MG63 (cell line): ENCODE measurements at regions not wholly inside any gene's neighbourhood (a gene's known extent, or its start where the extent isn't known, plus 50 kb on each side); places are given as distances from the start of the nearest gene placed in this dataset.
"Not testable (repeated sequence)": the region's sequence is repeated elsewhere in the genome, so short reads cannot be mapped to it uniquely, and the experiment has no call there.

ENCODE experiments used
- DNase-seq: peaks from one replicate; pipeline ENCODE4 v3.0.0-alpha.2; 2020
- H3K27me3 ChIP-seq: fragments of 250-450 bp; sonication (Bioruptor Pico); 2 replicates; pipeline ENCODE4 v1.5.1; 2020; ENCODE audit warnings: mild to moderate bottlenecking, moderate library complexity
- H3K36me3 ChIP-seq: fragments of 250-450 bp; sonication (Bioruptor Pico); 2 replicates; pipeline ENCODE4 v1.5.1; 2020; ENCODE audit warnings: mild to moderate bottlenecking, moderate library complexity
- H3K4me3 ChIP-seq: fragments of 250-450 bp; sonication (Bioruptor Pico); 2 replicates; pipeline ENCODE4 v1.5.1; 2020; ENCODE audit warnings: mild to moderate bottlenecking, moderate library complexity
- H3K9me3 ChIP-seq: fragments of 250-450 bp; sonication (Bioruptor Pico); 2 replicates; pipeline ENCODE4 v1.5.1; 2020; ENCODE audit warnings: mild to moderate bottlenecking, moderate library complexity

- Histone ChIP-seq H3K36me3 (no peaks in the 10 kb centered on the region), H3K27me3 (no peaks in the 10 kb centered on the region; the same call in 1 of the 2 replicates)
- DNase-seq = no peak
Measured at GRCh38 chr16:17748044-17748719, 277.4 kb upstream of the XYLT1 start.

DNA sequence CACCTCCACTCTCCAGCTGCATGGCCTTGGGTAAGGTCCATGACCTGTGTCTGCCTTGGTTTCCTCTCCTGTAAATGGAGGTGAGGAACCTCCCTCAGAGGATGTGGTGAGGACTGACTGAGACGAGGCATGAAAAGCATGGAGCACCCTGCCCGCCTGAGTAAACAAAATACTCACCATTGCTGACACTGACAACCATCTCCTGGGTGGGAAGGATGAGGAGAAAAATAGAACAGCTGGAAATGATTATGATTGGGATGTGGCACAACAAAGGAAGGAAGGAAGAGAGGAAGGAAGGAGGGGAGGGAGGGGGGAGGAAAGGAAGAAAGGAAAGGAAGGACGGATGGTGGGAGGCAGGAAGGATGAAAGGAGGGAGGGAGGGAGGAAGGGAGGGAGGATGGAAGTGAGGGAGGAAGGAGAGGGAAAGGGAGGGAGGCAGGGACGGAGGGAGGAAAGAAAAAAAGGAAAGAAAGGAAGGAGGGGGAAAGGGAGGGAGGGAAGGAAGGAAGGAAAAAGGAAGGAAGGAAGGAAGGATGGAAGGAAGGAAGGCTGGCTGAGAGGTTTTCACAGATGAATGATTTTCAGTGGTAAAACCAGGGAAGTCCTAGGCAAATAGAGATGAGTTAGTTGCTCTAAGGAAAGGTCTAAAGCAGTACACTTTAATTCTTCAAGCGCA is 276.5 kb upstream of the XYLT1 start:
- Histone ChIP-seq H3K36me3 (no peaks in the 10 kb centered on the region), H3K27me3 (no peaks in the 10 kb centered on the region), H3K4me3 (no peak overlapping the region), H3K9me3 (no peaks in the 10 kb centered on the region; the same call in none of the 2 replicates)
- no peak for DNase-seq

More at GRCh38 chr16:17748044-17748719, 277.4 kb upstream of the XYLT1 start:
- Histone ChIP-seq H3K4me3 (no peak overlapping the region), H3K9me3 (no peaks in the 10 kb centered on the region; the same call in none of the 2 replicates)

- no peaks in the 10 kb centered on the region for H3K27me3 ChIP-seq
- no peaks in the 10 kb centered on the region for H3K36me3 ChIP-seq
- no peaks in the 10 kb centered on the region; the same call in 1 of the 2 replicates for H3K9me3 ChIP-seq
- no peak overlapping the region for H3K4me3 ChIP-seq
- no peak for DNase-seq
Measured at GRCh38 chr16:17744921-17745572, 274.3 kb upstream of the XYLT1 start.

GRCh38 chr16:17743578-17743977 is 272.8 kb upstream of the XYLT1 start:
- no peak overlapping the region for H3K4me3 ChIP-seq
- no peaks in the 10 kb centered on the region for H3K36me3 ChIP-seq
- no peaks in the 10 kb centered on the region for H3K27me3 ChIP-seq
- DNase-seq = no peak
- H3K9me3 ChIP-seq = no peaks in the 10 kb centered on the region

GRCh38 chr16:17743158-17743557 is 272.4 kb upstream of the XYLT1 start:
- no peak for DNase-seq
- no peaks in the 10 kb centered on the region for H3K9me3 ChIP-seq
- no peaks in the 10 kb centered on the region for H3K27me3 ChIP-seq
- H3K36me3 ChIP-seq = no peaks in the 10 kb centered on the region
- no peak overlapping the region for H3K4me3 ChIP-seq

DNA sequence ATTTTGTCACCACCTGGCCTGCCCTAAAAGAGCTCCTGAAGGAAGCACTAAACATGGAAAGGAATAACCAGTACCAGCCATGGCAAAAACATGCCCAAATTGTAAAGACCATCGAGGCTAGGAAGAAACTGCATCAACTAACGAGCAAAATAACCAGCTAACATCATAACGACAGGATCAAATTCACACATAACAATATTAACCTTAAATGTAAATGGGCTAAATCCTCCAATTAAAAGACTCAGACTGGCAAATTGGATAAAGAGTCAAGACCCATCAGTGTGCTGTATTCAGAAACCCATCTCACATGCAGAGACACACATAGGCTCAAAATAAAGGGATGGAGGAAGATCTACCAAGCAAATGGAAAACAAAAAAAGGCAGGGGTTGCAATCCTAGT is 264.3 kb upstream of the XYLT1 start:
- not testable (repeated sequence) for H3K9me3 ChIP-seq, H3K36me3 ChIP-seq, DNase-seq, H3K27me3 ChIP-seq, H3K4me3 ChIP-seq

- no peak overlapping the region for H3K4me3 ChIP-seq
- H3K9me3 ChIP-seq = peaks cover 3% of the 10 kb centered on the region; the same call in 1 of the 2 replicates
- no peaks in the 10 kb centered on the region; the same call in 1 of the 2 replicates for H3K27me3 ChIP-seq
- H3K36me3 ChIP-seq = no peaks in the 10 kb centered on the region
- no peak for DNase-seq
Measured at GRCh38 chr16:17729820-17730219, 259.1 kb upstream of the XYLT1 start.

DNA sequence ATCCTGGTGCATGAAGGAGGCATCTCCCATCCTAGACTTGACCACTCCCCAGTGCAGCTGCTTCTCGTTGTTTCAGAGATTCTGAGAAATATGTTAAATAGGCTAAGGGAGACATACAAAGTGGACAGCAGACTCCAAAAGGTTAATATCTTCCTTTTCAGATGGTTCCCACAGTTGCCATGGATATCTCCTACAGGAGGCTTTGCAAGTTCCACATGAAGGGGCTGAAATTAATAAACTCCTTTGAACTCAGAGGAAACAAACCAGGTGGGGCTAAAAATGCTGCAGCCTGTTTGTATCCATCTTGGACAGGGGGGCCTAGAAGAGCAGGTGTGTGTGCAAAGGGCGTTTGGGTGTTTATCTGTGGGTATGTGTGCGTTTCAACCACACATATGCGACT is 257.4 kb upstream of the XYLT1 start:
- no peaks in the 10 kb centered on the region for H3K36me3 ChIP-seq
- no peaks in the 10 kb centered on the region; the same call in 1 of the 2 replicates for H3K27me3 ChIP-seq
- no peak for DNase-seq
- H3K9me3 ChIP-seq = 0 out of 2 replicates have a peak, but pooled peaks cover 3% of the 10 kb centered on the region
- no peak overlapping the region for H3K4me3 ChIP-seq

DNA sequence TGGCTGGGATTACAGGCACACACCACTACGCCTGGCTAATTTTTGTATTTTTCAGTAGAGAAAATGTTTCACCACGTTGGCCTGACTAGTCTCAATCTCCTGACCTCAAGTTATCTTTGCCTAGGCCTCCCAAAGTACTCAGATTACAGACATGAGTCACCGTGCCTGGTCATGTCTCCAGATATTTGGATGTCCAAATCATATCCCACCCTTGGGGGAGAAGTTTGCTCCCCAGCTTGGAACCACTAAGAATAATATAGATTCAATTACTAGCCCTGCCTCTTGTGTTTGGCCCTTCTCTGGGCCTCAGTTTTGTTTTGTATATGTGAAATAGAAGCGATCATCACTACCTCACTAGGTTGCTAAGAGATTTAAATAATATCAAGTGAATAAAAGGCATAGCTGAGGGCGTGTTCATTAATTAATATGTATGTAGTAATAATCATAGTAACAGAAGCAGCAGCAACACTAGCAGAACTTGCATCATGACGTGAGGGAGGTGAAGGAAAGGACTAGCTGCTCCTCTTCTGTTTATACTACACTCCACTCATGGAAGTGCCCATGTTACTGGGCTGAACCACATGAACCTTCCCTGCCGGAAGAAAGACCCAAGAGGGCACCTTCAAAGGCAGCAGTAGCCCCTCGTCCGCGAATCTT is 253.6 kb upstream of the XYLT1 start:
- Histone ChIP-seq H3K4me3 (no peak overlapping the region), H3K36me3 (no peaks in the 10 kb centered on the region), H3K27me3 (no peaks in the 10 kb centered on the region), H3K9me3 (no peaks in the 10 kb centered on the region)
- peak; percentile 70 for DNase-seq

- H3K27me3 ChIP-seq = no peaks in the 10 kb centered on the region
- DNase-seq = peak; percentile 38
- H3K4me3 ChIP-seq = no peak overlapping the region
- H3K36me3 ChIP-seq = no peaks in the 10 kb centered on the region
- H3K9me3 ChIP-seq = no peaks in the 10 kb centered on the region
Measured at GRCh38 chr16:17723531-17724134, 252.9 kb upstream of the XYLT1 start.

DNA sequence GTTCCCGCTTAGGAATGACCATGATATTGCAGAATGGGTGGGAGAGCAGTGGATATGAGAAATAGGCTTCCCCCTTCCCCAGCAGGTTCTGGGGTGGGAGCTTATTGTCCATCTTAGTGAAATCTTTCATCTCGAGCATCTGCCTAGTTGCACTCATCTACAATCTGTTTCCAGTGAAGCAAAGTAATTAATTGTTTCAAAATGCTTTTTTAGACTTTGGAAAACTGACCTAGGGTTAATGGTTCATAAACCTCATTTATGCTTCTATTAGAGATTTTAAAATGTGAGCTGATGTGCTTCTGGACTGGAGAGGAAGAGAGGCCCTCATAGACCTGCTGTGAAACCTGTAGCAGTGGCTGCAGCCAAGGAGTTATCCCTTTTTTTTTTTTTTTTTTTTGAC is 247.7 kb upstream of the XYLT1 start:
- DNase-seq = no peak

GRCh38 chr16:17705847-17706246 is 235.1 kb upstream of the XYLT1 start:
- DNase-seq = no peak
- no peak overlapping the region for H3K4me3 ChIP-seq
- H3K27me3 ChIP-seq = no peaks in the 10 kb centered on the region
- no peaks in the 10 kb centered on the region for H3K36me3 ChIP-seq
- peaks cover 2% of the 10 kb centered on the region; the same call in 1 of the 2 replicates for H3K9me3 ChIP-seq

More for the DNA sequence above, 247.7 kb upstream of the XYLT1 start:
- Histone ChIP-seq H3K36me3 (no peaks in the 10 kb centered on the region), H3K27me3 (no peaks in the 10 kb centered on the region), H3K4me3 (no peak overlapping the region), H3K9me3 (no peaks in the 10 kb centered on the region; the same call in 1 of the 2 replicates)

- Histone ChIP-seq H3K36me3 (no peaks in the 10 kb centered on the region), H3K4me3 (no peak overlapping the region)
- DNase-seq = no peak
Measured at GRCh38 chr16:17696616-17697015, 225.9 kb upstream of the XYLT1 start.

GRCh38 chr16:17692484-17692883 is 221.7 kb upstream of the XYLT1 start:
- Histone ChIP-seq H3K27me3 (peaks cover 9% of the 10 kb centered on the region; the same call in 1 of the 2 replicates), H3K4me3 (no peak overlapping the region), H3K9me3 (no peaks in the 10 kb centered on the region; the same call in 1 of the 2 replicates), H3K36me3 (no peaks in the 10 kb centered on the region)
- no peak for DNase-seq

More at GRCh38 chr16:17696616-17697015, 225.9 kb upstream of the XYLT1 start:
- H3K27me3 ChIP-seq = 0 out of 2 replicates have a peak, but pooled peaks cover 7% of the 10 kb centered on the region
- H3K9me3 ChIP-seq = no peaks in the 10 kb centered on the region; the same call in 1 of the 2 replicates

- no peak overlapping the region for H3K4me3 ChIP-seq
- DNase-seq = no peak
- no peaks in the 10 kb centered on the region for H3K36me3 ChIP-seq
- H3K27me3 ChIP-seq = peaks cover 9% of the 10 kb centered on the region; the same call in 1 of the 2 replicates
- no peaks in the 10 kb centered on the region for H3K9me3 ChIP-seq
Measured at GRCh38 chr16:17691899-17692176, 221.1 kb upstream of the XYLT1 start.

DNA sequence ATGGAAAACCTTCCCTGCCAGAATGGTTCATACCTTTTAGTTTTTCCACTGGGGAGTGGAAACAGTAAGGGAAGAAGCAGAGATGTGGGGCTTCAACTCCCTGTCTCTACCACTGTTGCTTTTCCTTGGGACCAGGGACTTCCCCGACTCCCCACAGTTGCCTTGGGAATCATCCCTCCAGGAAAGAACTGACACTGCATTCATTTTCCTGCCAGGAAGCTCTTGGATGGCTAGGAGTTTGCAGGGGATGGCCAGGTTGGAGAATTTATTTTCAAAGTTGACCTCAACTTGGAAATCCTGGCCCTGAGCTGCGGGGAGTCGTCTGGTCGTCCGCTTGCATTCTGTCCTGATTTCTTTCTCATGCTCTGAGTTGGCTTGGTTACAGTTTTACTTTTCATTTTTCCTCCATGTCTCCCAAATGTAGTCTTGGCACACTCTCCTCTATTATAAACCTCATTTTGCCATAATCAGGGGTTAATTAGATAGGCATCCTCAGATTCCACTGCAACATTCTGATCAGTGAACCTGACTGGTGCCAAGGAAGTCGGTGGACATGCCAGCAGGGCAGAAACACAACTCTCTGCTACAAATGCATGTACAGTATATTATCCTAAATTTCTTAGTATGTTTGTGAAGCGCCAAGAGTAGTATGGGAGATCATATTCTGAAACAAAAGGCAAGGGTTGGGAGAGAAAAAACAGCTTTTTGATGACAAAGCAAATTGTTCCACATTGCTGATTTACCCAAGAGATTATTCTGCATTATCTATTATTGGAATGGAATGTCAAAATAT is 220.5 kb upstream of the XYLT1 start:
- peaks cover 9% of the 10 kb centered on the region; the same call in 1 of the 2 replicates for H3K27me3 ChIP-seq
- H3K4me3 ChIP-seq = no peak overlapping the region
- no peaks in the 10 kb centered on the region for H3K9me3 ChIP-seq
- DNase-seq = no peak
- no peaks in the 10 kb centered on the region for H3K36me3 ChIP-seq
